ENCODE measurements at regions not wholly inside any gene's neighbourhood (a gene's known extent, or its start where the extent isn't known, plus 50 kb on each side); places are given as distances from the start of the nearest gene placed in this dataset.

GRCh38 chr10:94194256-94194655, 168.5 kb downstream of the NOC3L start:
- peak; percentile 73 for DNase-seq

- DNase-seq: no peak
Observed at GRCh38 chr10:94197241-94197640, 165.5 kb downstream of the NOC3L start.

- no peak for DNase-seq
Observed at GRCh38 chr10:94198324-94198723, 164.4 kb downstream of the NOC3L start.

GRCh38 chr10:94199565-94199964, 163.2 kb downstream of the NOC3L start:
- DNase-seq: no peak

GRCh38 chr10:94200146-94200837, 162.4 kb downstream of the NOC3L start:
- DNase-seq: no peak

- DNase-seq: peak; percentile 41
Observed at GRCh38 chr10:94205396-94205831, 157.3 kb downstream of the NOC3L start.

GRCh38 chr10:94206176-94206575, 156.6 kb downstream of the NOC3L start:
- no peak for DNase-seq

GRCh38 chr10:94208315-94208714, 154.4 kb downstream of the NOC3L start:
- DNase-seq: no peak

GRCh38 chr10:94210440-94211168, 152.1 kb downstream of the NOC3L start:
- no peak for DNase-seq

GRCh38 chr10:94211169-94211510, 151.6 kb downstream of the NOC3L start:
- DNase-seq: no peak

- no peak for DNase-seq
Observed at GRCh38 chr10:94213001-94213530, 149.7 kb downstream of the NOC3L start.

- no peak for DNase-seq
Observed at GRCh38 chr10:94213980-94214379, 148.8 kb downstream of the NOC3L start.

GRCh38 chr10:94214481-94214893, 148.3 kb downstream of the NOC3L start:
- DNase-seq: no peak

- no peak for DNase-seq
Observed at GRCh38 chr10:94216201-94216600, 146.5 kb downstream of the NOC3L start.

- peak; percentile 39 for DNase-seq
Observed at GRCh38 chr10:94217411-94217810, 145.3 kb downstream of the NOC3L start.

GRCh38 chr10:94218493-94219183, 144.1 kb downstream of the NOC3L start:
- peak; percentile 47 for DNase-seq

- peak; percentile 47 for DNase-seq
Observed at GRCh38 chr10:94219829-94220228, 142.9 kb downstream of the NOC3L start.

- DNase-seq: no peak
Observed at GRCh38 chr10:94220717-94221116, 142.0 kb downstream of the NOC3L start.

GRCh38 chr10:94223702-94224370, 138.9 kb downstream of the NOC3L start:
- DNase-seq: peak; percentile 18

- peak; percentile 29 for DNase-seq
Observed at GRCh38 chr10:94224656-94225055, 138.1 kb downstream of the NOC3L start.

GRCh38 chr10:94225589-94225988, 137.2 kb downstream of the NOC3L start:
- peak; percentile 21 for DNase-seq

- no peak for DNase-seq
Observed at GRCh38 chr10:94230134-94230785, 132.5 kb downstream of the NOC3L start.

Data from fibroblast of skin of scalp (primary cell).